ENCODE measurements at regions not wholly inside any gene's neighbourhood (a gene's known extent, or its start where the extent isn't known, plus 50 kb on each side); places are given as distances from the start of the nearest gene placed in this dataset.

DNA sequence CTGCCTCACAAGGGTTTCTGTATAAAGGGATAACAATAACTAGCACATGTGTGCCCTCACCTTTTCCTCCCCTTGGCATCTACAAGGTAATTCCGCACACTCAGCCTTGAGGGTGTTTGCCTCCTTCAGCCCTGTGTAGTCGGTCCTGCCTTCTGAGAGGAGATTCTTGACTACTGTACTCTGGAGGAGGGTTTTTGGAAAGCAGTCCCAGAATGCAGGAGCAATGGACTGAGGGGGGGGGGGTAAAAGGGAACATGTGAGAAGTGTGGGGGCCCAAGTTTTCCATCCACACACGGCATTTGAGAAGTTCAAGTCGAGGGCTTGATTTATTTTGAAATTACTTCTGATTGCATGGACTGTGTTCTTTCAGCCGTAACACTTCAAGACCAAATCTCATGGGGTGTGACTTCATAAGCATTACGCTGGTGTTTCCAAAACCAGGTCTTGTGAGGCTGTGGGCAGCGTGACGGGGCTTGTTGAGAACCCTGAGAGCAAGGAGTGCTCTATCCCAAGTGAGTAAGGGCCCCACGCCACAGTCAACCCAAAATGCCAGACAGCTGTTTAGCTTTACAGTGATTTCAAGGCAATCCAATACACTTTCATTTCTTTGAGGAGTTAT is 198.7 kb upstream of the MEIS1 start:
- TF ChIP-seq, protein P1, sequence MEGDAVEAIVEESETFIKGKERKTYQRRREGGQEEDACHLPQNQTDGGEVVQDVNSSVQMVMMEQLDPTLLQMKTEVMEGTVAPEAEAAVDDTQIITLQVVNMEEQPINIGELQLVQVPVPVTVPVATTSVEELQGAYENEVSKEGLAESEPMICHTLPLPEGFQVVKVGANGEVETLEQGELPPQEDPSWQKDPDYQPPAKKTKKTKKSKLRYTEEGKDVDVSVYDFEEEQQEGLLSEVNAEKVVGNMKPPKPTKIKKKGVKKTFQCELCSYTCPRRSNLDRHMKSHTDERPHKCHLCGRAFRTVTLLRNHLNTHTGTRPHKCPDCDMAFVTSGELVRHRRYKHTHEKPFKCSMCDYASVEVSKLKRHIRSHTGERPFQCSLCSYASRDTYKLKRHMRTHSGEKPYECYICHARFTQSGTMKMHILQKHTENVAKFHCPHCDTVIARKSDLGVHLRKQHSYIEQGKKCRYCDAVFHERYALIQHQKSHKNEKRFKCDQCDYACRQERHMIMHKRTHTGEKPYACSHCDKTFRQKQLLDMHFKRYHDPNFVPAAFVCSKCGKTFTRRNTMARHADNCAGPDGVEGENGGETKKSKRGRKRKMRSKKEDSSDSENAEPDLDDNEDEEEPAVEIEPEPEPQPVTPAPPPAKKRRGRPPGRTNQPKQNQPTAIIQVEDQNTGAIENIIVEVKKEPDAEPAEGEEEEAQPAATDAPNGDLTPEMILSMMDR (conservative IDR thresholded peaks at IDR 0.05), result no peak
- TF ChIP-seq ZFX (IDR thresholded peaks at IDR 0.05), result no peak

Data from C4-2B (cell line).